ENCODE measurements at regions not wholly inside any gene's neighbourhood (a gene's known extent, or its start where the extent isn't known, plus 50 kb on each side); places are given as distances from the start of the nearest gene placed in this dataset.
"Not testable (repeated sequence)": the region's sequence is repeated elsewhere in the genome, so short reads cannot be mapped to it uniquely, and the experiment has no call there.

- not testable (repeated sequence) for TF ChIP-seq CTCF (IDR thresholded peaks at IDR 0.05); POLR2AphosphoS5 (IDR thresholded peaks at IDR 0.05; ENCODE audit: insufficient read depth in 1 of 2, low read depth in 1 of 2); POLR2A (IDR thresholded peaks at IDR 0.05)
These were observed 1329.8 kb downstream of the RPIA start for GRCh38 chr2:90021234-90021633.

Measured in vagina (tissue), 2 donors.